GM21360 (cell line): ENCODE measurements at regions not wholly inside any gene's neighbourhood (a gene's known extent, or its start where the extent isn't known, plus 50 kb on each side); places are given as distances from the start of the nearest gene placed in this dataset.
"Not testable (repeated sequence)": the region's sequence is repeated elsewhere in the genome, so short reads cannot be mapped to it uniquely, and the experiment has no call there.

Experiments
- ATAC-seq: cut with Tn5 transposase; IDR thresholded peaks from one replicate; pipeline ENCODE4 v1.9.1; 2021; ENCODE audit warnings: mild to moderate bottlenecking, moderate library complexity; ENCODE audit not compliant: unreplicated experiment

DNA sequence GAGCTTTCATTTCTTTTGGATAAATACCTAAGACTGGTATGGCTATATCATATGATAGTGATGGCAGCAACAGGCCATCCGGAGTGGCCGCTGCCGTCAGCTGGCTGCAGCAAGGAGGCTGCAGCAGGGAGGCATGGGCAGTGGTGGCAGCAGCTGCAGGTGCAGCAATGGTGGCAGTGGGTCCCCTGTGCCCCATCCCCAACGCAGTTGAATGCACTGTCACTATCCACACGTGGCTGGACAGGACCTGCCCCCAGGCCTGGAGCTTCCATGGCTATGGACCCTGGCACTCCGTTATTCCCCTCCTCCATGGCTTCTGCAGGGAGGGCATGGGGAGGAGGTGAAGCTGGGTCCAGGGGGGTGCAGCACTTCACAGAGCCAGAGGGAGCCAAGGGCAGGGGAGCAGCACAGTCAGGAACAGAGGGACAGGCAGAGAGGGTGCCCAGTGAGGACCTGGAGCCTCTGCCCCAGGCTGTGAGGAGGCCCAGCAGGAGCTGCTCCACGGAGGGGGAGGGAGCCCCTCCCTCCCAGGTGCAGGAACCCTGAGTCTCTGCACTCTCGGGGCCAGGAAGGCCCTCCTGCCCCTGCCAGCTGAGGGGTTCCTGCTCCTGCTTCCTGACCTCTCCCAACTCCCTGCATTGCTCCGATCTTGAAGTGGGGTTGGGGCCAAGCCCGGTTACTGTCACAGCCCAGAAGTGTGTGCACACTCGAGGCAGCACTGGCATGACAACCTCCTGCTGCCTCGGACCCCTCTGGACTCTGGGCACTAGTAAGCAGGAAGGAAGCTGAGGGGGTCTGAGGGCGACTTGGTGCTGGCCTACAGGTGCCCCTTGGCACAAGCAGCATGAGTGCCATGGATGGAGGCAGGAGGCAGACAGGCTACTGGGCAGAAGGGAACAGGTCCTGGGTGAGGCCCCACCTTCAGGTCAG is 466.3 kb downstream of the GUCY1A2 start:
- no peak for ATAC-seq

DNA sequence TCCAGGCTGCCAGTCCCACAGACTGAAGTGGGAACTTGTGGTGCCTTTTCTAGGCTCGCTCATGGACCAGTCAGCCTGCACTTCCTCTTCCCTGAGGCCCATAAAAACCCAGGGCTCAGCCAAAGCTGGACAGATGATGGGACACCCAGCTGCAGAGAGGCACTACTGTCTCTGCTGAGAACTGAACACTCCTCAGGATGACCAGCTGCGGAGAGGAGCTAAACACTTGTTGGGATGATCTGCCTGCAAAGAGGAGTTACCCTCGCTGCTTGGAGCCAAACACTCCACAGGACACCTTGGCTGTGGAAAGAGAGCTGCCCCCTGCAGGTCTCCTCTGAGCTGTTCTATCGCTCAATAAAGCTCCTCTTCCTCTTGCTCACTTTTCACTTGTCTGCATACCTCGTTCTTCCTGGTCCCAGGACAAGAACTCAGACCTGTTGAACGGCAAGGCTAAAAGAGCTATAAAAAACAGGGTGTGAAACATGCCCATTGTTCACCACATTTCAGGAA is 465.5 kb downstream of the GUCY1A2 start:
- no peak for ATAC-seq

DNA sequence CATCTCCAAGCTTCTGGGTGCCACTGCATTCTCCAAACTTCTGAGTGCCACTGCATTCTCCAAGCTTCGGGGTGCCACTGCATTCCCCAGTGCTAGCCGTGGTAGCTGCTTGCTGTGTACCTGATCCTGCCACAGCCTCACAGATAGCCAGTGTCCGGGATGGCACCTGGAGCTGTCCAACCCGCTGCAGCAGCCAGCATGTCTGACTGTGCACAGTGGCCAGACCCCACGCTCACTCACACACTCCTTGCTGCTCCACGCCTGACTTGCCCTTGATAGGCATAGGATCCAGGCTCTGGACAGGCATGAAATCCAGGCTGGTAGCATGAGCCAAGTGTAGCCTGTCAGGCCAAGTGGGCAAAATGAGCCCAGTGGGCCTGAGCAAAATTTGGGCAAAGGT is 465.0 kb downstream of the GUCY1A2 start:
- no peak for ATAC-seq

DNA sequence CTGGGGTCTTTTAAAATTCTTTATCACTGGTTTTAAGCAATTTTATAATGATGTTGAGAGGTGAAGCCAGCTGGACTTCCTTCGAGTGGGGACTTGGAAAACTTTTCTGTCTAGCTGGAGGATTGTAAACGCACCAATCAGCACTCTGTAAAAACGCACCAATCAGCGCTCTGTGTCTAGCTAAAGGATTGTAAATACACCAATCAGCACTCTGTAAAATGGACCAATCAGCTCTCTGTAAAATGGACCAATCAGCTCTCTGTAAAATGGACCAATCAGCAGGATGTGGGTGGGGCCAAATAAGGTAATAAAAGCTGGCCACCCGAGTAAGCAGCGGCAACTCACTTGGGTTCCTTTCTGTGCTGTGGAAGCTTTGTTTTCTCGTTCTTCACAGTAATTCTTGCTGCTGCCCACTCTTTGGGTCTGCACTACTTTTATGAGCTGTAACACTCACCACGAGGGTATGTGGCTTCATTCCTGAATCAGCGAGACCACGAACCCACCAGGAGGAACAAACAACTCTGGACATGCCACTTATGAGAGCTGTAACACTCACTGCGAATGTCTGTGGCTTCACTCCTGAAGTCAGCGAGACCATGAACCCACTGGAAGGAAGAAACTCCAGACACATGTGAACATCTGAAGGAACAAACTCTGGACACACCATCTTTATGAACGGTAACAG is 462.6 kb downstream of the GUCY1A2 start:
- not testable (repeated sequence) for ATAC-seq

DNA sequence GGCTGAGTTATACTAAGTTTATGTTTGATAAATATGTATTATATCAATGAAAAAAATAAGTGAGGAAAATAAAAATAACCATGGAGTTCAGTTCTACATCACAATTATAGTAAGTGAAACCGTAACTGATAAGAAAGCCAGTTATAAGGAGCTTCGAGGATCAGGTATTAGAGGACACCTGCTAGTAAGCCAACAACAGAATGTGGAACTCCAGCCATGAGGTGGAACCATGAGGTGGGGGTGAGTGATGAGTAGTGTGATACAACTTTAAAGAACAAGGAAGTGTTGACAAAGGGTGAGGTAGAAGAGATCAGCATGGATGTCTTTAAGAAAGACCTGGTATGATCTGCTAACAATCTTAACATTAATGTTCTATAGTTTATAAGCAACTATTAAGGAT is 452.9 kb downstream of the GUCY1A2 start:
- ATAC-seq: no peak

DNA sequence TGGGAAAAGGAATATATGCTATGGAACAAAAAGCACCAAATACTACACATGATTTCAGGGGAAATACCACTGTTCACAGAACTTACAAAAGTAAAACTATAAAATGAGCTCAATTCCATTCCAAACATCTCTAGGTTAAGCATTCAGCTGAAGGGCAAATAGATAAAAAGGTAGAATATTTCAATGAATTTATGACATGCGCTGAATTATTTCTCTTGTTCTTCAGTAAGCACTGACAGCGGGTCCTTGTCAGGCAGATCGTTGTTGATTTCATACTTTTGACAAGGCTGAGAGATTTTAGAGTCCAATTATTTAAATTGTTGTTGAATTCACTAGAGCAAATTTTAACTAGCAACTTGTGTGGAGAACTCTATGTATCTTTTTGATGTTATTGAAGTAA is 449.6 kb downstream of the GUCY1A2 start:
- no peak for ATAC-seq

DNA sequence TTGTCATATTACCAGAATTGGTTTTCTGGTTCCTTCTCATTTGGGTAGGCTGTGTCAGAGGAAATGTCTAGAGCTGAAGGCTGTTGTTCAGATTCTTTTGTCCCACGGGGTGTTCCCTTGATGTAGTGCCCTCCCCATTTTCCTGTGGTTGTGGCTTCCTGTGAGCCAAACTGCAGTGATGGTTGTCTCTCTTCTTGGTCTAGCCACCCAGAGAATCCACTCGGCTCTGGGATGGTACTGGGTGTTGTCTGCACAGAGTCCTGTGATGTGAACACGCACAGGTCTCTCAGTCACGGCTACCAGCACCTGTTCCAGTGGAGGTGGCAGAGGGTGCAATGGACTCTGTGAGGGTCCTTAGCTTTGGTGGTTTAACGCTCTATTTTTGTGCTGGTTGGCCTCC is 440.9 kb downstream of the GUCY1A2 start:
- ATAC-seq: not testable (repeated sequence)

DNA sequence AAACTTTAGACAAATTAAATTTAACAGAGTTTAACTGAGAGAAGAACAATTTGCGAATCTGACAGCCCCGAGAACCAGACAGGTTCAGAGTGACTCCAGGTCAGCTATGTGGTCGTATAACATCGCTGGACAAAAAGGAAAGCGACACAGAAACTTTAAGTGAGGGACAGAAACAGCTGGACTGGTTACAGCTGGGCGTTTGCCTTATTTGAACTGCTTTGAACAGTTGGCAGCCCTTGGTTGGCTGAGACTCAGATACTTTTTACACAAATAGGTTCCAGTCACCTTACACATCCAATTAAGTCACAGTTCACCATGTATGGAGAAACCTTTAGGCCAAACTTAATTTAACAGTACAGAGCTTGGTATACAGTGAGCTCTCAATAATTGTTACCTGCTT is 436.9 kb downstream of the GUCY1A2 start:
- ATAC-seq: no peak

DNA sequence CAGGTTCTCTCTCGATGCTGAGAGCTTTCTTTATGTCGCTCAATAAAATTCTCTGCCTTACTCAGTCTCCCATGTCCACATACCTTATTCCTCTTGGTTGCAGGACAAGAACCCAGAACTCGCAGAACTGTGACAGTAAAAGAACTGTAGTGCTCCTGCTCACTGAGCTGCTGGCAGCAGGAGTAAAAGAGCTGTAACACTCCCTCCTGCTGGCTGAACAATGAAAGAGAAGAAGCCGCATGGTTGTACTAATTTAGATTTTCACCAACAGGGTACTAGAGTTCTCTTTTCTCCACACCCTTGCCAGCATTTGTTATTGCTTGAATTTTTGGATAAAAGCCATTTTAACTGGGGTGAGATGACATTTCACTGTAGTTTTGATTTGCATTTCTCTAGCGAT is 433.2 kb downstream of the GUCY1A2 start:
- no peak for ATAC-seq

DNA sequence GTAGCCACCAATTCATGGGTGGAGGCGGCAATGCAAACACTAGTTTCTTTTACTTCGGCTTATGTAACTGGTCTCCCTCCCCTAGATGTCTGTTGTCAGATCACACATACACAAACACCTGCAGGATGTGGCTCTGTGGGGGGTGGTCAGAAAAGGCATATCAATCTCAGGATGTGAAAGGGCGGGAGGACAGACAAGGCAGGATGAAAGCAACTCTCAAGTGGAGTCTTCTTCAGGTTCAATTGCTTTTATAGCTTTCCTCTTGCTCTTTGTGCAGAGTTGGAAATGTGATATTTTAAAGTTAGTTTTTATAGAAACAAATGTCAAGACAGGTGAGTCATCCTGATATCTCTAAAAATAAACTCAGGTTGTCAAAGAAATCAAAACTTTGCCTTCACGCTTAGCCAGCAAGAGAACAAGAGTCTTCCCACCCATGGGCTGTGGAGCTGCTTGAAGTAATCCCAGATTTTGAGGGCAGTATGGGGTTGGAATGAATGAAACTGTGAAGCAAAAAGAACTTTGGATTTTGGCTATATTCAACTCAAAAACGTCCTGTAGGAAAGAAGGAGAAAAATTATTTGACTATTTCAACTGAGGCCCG is 423.4 kb downstream of the GUCY1A2 start:
- no peak for ATAC-seq

DNA sequence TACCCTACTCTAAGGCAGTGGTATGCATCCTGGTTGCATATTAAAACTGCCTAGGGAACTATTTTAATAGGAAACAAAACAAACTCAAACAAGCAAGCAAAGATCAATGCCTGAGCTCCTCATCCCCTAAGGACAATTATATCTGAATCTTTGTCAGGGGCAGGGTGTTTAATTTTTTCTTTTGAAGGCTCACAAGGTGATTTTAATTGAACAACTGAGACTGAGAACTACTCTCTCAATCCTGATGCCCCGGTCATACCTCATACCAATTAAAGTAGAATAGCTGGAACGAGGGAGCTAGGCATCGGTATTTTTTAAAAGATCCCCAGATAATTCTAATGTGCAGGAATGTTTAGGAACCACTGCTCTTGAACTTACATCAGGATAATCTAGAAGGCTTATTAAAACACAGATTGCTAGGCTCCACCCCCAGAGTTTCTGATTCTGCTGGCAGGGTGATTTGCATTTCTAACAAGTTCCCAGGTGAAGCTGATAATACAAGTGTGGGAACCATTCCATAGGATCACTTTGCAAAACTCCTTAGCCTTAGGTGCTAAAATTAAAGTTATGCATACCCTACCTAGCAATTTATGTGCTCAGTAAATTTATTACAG is 416.5 kb downstream of the GUCY1A2 start:
- no peak for ATAC-seq

DNA sequence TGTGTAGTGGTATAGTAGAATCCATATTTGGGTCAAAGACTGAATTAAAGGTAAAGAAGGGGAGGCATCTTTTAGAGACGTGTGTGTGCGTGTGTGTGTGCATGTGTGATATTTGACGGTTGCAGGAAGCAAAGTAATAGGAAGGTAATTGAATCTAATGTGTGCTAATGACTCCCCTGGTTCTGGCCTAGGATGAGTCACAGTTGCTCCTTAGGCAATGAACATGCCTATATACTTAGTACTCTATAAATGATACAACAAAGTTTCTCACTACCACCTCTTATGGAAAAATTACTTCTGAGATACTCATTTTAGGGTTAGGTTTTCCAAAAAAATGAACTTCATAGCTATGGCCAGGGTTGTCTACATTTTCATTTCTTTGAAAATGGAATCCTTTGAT is 409.6 kb downstream of the GUCY1A2 start:
- ATAC-seq: no peak

DNA sequence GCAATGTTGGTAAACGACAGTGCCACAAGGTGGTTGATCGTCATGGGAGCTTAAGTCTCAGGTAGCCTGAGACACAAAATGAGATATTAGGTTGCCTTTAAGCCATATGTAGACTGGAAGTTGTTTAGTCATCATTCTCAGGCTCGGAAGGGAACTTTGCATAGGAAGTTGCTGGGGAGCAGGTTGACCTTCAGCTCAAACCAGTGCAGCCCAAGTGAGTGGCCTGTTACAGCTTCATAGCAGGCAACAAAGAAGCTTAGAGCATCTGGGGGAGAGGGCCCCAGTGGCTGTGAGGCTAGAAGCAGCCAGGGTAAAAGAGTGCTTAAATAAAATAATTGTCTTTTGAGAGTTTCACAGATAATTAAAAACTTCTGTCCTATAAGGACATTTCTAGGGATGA is 404.0 kb downstream of the GUCY1A2 start:
- no peak for ATAC-seq

DNA sequence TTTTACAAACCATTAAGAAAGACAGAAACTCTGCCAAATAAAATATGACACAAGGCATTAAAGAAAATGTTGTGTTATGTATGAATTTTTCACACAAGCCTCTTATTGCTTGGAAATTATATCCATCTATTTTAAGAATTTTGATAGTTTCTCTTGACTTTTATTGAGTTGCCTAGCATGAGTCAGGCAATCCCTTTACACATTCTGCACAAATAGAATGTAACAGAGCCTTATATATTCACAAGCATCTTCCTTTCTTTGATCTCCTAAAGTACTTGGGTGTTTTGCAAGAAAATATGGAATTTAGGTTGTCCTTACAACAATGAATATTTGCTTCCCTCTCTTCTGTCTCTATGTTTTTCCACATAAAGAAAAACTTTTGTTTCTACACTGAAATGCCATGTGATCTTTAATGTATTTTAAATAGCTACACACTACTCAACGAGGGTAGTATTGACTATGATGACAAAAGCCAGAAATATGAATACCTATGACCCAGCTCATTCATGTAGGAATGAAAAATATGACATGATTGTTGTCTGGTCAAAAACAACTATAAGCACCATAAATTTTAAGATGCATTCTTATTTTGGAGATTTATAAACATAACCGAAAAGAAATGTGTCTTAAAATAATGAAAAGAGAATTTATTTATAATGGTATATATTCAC is 398.8 kb downstream of the GUCY1A2 start:
- no peak for ATAC-seq

DNA sequence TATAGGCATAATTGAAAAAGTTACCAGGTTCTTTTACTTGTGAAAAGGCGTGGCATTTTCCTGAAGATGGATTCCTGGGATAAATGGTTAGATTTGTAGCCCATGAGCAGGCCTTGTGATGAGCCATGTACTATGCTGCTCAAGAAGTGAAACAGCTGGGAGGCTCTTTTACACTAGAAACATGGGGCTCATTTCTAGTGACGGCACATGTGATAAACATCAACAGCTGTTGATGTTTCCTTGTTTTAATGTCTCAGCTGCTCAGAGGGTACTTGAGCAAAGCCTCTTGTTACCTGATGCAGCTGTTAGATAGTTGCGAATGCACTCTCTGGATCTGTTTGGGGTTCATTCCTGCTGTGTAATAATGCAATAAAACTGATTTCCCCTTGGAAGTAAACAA is 396.8 kb downstream of the GUCY1A2 start:
- ATAC-seq: no peak
